ENCODE measurements at regions not wholly inside any gene's neighbourhood (a gene's known extent, or its start where the extent isn't known, plus 50 kb on each side); places are given as distances from the start of the nearest gene placed in this dataset.
"Not testable (repeated sequence)": the region's sequence is repeated elsewhere in the genome, so short reads cannot be mapped to it uniquely, and the experiment has no call there.

- Histone ChIP-seq H3K27ac (ENCODE audit: low read depth, low read length) (no peak overlapping the region), H3K4me1 (ENCODE audit: control insufficient read depth in 1 of 2, insufficient read depth in 2 of 2, low read length in 2 of 2) (no peaks in the 10 kb centered on the region), H3K9me3 (ENCODE audit: control insufficient read depth in 1 of 2, low read length in 2 of 2) (no peaks in the 10 kb centered on the region), H3K9ac (ENCODE audit: low read depth in 1 of 2, low read length in 2 of 2) (no peak overlapping the region), H3K36me3 (ENCODE audit: control insufficient read depth in 1 of 2, insufficient read depth in 2 of 2, low read length in 2 of 2) (no peaks in the 10 kb centered on the region), H3K27me3 (ENCODE audit: control insufficient read depth in 1 of 2, insufficient read depth in 2 of 2, low read length in 2 of 2) (no peaks in the 10 kb centered on the region), H3K4me3 (ENCODE audit: low read depth in 1 of 2, low read length in 2 of 2) (no peak overlapping the region)
Measured at GRCh38 chr9:81069038-81069795, 620.1 kb downstream of the TLE1 start.

DNA sequence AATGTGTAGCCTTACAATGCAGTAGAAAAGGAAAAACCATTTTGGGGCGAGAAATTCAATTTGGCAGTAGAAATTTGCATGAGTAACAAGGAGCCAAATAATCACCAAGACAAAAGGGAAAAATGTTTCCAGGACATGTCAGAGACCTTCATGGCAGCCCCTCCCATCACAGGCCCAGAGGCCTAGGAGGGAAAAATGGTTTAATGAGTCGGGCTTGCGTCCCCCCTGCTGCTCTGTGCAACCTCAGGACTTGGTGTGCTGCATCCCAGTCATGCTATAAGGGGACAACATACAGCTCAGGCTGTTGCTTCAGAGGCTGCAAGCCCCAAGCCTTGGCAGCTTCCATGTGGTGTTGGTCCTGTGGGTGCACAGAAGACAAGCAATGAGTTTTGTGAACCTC lies 626.4 kb downstream of the TLE1 start:
- H3K4me1 ChIP-seq (ENCODE audit: control insufficient read depth in 1 of 2, insufficient read depth in 2 of 2, low read length in 2 of 2); H3K27me3 ChIP-seq (ENCODE audit: control insufficient read depth in 1 of 2, insufficient read depth in 2 of 2, low read length in 2 of 2); H3K27ac ChIP-seq (ENCODE audit: low read depth, low read length); H3K9ac ChIP-seq (ENCODE audit: low read depth in 1 of 2, low read length in 2 of 2); H3K36me3 ChIP-seq (ENCODE audit: control insufficient read depth in 1 of 2, insufficient read depth in 2 of 2, low read length in 2 of 2); H3K4me3 ChIP-seq (ENCODE audit: low read depth in 1 of 2, low read length in 2 of 2): not testable (repeated sequence)
- H3K9me3 ChIP-seq (ENCODE audit: control insufficient read depth in 1 of 2, low read length in 2 of 2): peaks cover 11 to 13% of the 10 kb centered on the region in 2 donors

DNA sequence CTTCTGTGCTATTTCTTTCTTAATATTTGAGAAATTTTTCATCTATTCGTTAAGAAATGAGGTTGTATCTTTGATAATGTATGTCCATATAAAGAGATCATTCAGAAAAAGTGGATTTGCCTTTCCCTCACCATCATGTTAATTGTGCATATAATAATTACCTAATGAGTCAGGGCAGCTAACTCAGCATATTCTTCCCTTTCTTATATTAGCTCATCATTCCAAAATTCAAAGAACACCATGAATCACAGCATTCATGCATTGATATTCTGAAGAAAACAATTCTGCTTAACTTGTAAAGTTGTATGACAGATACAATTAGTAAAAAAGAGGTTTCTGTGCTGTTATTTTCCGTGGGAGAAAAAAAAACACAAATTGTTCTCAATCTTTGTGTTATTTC lies 630.6 kb downstream of the TLE1 start:
- Histone ChIP-seq H3K36me3 (ENCODE audit: control insufficient read depth in 1 of 2, insufficient read depth in 2 of 2, low read length in 2 of 2) (no peaks in the 10 kb centered on the region), H3K4me1 (ENCODE audit: control insufficient read depth in 1 of 2, insufficient read depth in 2 of 2, low read length in 2 of 2) (no peaks in the 10 kb centered on the region), H3K9me3 (ENCODE audit: control insufficient read depth in 1 of 2, low read length in 2 of 2) (peaks cover 13 to 15% of the 10 kb centered on the region in 2 donors), H3K9ac (ENCODE audit: low read depth in 1 of 2, low read length in 2 of 2) (no peak overlapping the region), H3K4me3 (ENCODE audit: low read depth in 1 of 2, low read length in 2 of 2) (no peak overlapping the region), H3K27me3 (ENCODE audit: control insufficient read depth in 1 of 2, insufficient read depth in 2 of 2, low read length in 2 of 2) (no peaks in the 10 kb centered on the region), H3K27ac (ENCODE audit: low read depth, low read length) (no peak overlapping the region)

DNA sequence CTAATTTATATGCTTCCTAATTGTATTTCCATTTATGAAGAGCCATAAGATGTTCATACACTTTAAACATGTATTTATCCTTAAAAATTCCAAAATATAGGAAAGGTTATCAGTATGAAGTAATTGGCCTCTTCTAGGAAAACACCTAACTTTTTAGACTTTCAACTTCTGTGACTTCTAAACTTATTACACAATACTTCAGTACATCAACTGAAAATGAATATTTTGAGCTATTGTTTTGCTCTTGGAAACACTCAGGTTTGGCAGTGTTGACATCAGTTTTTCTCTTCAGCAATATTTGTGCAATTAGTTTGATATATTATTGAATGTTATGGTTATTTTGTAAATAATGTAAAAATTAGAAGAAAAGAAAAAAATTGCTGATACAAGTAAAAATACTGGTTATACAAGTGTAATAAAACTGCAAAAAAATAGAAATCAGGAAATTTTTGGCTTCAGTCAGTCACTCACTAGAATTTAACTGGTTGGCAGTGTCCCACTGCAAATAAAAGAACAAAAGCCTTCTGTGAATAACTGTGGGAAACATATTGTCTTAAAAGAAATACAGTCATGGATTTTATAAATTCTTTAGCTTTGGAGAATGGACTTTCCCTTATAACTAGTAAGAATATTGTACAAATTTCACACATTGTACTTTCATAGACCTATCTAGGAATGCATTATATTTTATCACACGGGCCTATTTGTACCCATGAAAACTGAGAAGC lies 635.9 kb downstream of the TLE1 start:
- Histone ChIP-seq H3K4me3 (ENCODE audit: low read depth in 1 of 2, low read length in 2 of 2) (no peak overlapping the region), H3K27ac (ENCODE audit: low read depth, low read length) (no peak overlapping the region), H3K36me3 (ENCODE audit: control insufficient read depth in 1 of 2, insufficient read depth in 2 of 2, low read length in 2 of 2) (no peaks in the 10 kb centered on the region), H3K27me3 (ENCODE audit: control insufficient read depth in 1 of 2, insufficient read depth in 2 of 2, low read length in 2 of 2) (no peaks in the 10 kb centered on the region), H3K4me1 (ENCODE audit: control insufficient read depth in 1 of 2, insufficient read depth in 2 of 2, low read length in 2 of 2) (no peaks in the 10 kb centered on the region), H3K9ac (ENCODE audit: low read depth in 1 of 2, low read length in 2 of 2) (no peak overlapping the region), H3K9me3 (ENCODE audit: control insufficient read depth in 1 of 2, low read length in 2 of 2) (peaks cover 2 to 4% of the 10 kb centered on the region in 2 donors)

DNA sequence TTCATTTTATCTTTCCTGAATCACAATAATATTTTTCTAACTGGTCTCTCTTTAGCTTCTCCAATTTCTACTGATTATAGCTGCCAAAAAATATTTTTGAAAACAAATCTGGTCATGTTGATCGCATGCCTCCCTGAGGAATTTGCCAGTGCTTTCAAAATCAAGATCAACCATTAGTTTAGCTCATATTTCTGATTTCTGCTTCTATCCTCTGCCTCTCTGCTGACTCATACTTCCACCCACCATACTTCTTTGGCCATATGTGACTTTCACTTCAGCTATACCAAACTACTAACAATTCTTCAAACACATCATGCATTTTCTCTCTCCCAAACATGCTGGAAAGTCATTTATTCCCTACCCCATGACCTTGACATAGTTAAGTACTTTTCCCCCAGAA lies 636.5 kb downstream of the TLE1 start:
- H3K4me3 ChIP-seq (ENCODE audit: low read depth in 1 of 2, low read length in 2 of 2): no peak overlapping the region
- H3K36me3 ChIP-seq (ENCODE audit: control insufficient read depth in 1 of 2, insufficient read depth in 2 of 2, low read length in 2 of 2): no peaks in the 10 kb centered on the region
- H3K4me1 ChIP-seq (ENCODE audit: control insufficient read depth in 1 of 2, insufficient read depth in 2 of 2, low read length in 2 of 2): no peaks in the 10 kb centered on the region
- no peak overlapping the region for H3K27ac ChIP-seq (ENCODE audit: low read depth, low read length)
- H3K9ac ChIP-seq (ENCODE audit: low read depth in 1 of 2, low read length in 2 of 2): no peak overlapping the region
- H3K9me3 ChIP-seq (ENCODE audit: control insufficient read depth in 1 of 2, low read length in 2 of 2): peaks cover 2 to 4% of the 10 kb centered on the region in 2 donors
- no peaks in the 10 kb centered on the region for H3K27me3 ChIP-seq (ENCODE audit: control insufficient read depth in 1 of 2, insufficient read depth in 2 of 2, low read length in 2 of 2)

GRCh38 chr9:81047280-81047679 lies 642.1 kb downstream of the TLE1 start:
- H3K27ac ChIP-seq (ENCODE audit: low read depth, low read length): no peak overlapping the region
- no peaks in the 10 kb centered on the region for H3K27me3 ChIP-seq (ENCODE audit: control insufficient read depth in 1 of 2, insufficient read depth in 2 of 2, low read length in 2 of 2)
- H3K4me3 ChIP-seq (ENCODE audit: low read depth in 1 of 2, low read length in 2 of 2): no peak overlapping the region
- no peaks in the 10 kb centered on the region for H3K9me3 ChIP-seq (ENCODE audit: control insufficient read depth in 1 of 2, low read length in 2 of 2)
- H3K36me3 ChIP-seq (ENCODE audit: control insufficient read depth in 1 of 2, insufficient read depth in 2 of 2, low read length in 2 of 2): no peaks in the 10 kb centered on the region
- H3K9ac ChIP-seq (ENCODE audit: low read depth in 1 of 2, low read length in 2 of 2): no peak overlapping the region
- no peaks in the 10 kb centered on the region for H3K4me1 ChIP-seq (ENCODE audit: control insufficient read depth in 1 of 2, insufficient read depth in 2 of 2, low read length in 2 of 2)

DNA sequence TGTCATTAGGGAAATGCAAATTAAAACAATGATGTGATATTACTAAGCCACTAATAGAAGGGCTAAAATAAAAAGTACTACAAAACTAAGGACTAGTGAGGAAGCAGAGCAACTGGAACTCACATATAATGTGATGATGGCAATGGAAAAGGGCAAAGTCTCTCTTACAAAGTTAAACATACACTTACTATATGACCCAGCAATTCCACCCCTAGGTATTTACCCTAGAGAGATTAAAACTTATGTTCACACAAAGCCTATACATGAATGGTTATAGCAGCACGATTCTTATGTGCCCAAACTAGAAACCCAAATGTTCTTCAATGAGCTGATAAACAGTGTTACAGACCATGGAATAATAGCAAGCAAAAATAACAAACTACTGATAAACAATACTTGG lies 643.7 kb downstream of the TLE1 start:
- Histone ChIP-seq H3K9me3 (ENCODE audit: control insufficient read depth in 1 of 2, low read length in 2 of 2) (no peaks in the 10 kb centered on the region), H3K27me3 (ENCODE audit: control insufficient read depth in 1 of 2, insufficient read depth in 2 of 2, low read length in 2 of 2) (no peaks in the 10 kb centered on the region), H3K4me3 (ENCODE audit: low read depth in 1 of 2, low read length in 2 of 2) (no peak overlapping the region), H3K27ac (ENCODE audit: low read depth, low read length) (no peak overlapping the region), H3K4me1 (ENCODE audit: control insufficient read depth in 1 of 2, insufficient read depth in 2 of 2, low read length in 2 of 2) (no peaks in the 10 kb centered on the region), H3K9ac (ENCODE audit: low read depth in 1 of 2, low read length in 2 of 2) (no peak overlapping the region), H3K36me3 (ENCODE audit: control insufficient read depth in 1 of 2, insufficient read depth in 2 of 2, low read length in 2 of 2) (no peaks in the 10 kb centered on the region)

DNA sequence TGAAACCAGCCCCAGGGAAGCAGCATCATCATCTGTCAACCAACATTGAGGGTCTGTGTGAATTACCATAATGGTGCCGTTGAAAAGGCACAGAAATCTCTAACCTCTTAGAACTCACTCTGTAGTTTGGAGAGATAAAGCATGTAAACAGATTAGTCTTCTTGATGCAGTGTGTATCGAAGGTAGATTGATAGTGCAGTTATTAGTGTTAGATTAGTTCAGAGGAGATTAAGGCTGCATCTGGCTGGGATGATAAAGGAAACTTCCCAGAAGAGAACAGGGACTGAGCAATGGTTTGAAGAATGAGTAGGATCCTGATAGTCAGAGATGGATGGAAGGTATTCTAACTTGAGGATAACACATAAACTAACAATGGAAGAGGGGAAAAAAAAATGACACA lies 651.5 kb downstream of the TLE1 start:
- no peaks in the 10 kb centered on the region for H3K27me3 ChIP-seq (ENCODE audit: control insufficient read depth in 1 of 2, insufficient read depth in 2 of 2, low read length in 2 of 2)
- H3K9me3 ChIP-seq (ENCODE audit: control insufficient read depth in 1 of 2, low read length in 2 of 2): no peaks in the 10 kb centered on the region
- no peaks in the 10 kb centered on the region for H3K4me1 ChIP-seq (ENCODE audit: control insufficient read depth in 1 of 2, insufficient read depth in 2 of 2, low read length in 2 of 2)
- H3K36me3 ChIP-seq (ENCODE audit: control insufficient read depth in 1 of 2, insufficient read depth in 2 of 2, low read length in 2 of 2): no peaks in the 10 kb centered on the region
- H3K27ac ChIP-seq (ENCODE audit: low read depth, low read length): no peak overlapping the region
- H3K4me3 ChIP-seq (ENCODE audit: low read depth in 1 of 2, low read length in 2 of 2): no peak overlapping the region
- no peak overlapping the region for H3K9ac ChIP-seq (ENCODE audit: low read depth in 1 of 2, low read length in 2 of 2)

GRCh38 chr9:81035601-81036000 lies 653.7 kb downstream of the TLE1 start:
- Histone ChIP-seq H3K9ac (ENCODE audit: low read depth in 1 of 2, low read length in 2 of 2) (no peak overlapping the region), H3K4me3 (ENCODE audit: low read depth in 1 of 2, low read length in 2 of 2) (no peak overlapping the region), H3K27ac (ENCODE audit: low read depth, low read length) (no peak overlapping the region)

GRCh38 chr9:81035171-81035570 lies 654.2 kb downstream of the TLE1 start:
- H3K4me1 ChIP-seq (ENCODE audit: control insufficient read depth in 1 of 2, insufficient read depth in 2 of 2, low read length in 2 of 2): no peaks in the 10 kb centered on the region
- no peak overlapping the region for H3K9ac ChIP-seq (ENCODE audit: low read depth in 1 of 2, low read length in 2 of 2)
- H3K36me3 ChIP-seq (ENCODE audit: control insufficient read depth in 1 of 2, insufficient read depth in 2 of 2, low read length in 2 of 2): no peaks in the 10 kb centered on the region
- no peak overlapping the region for H3K27ac ChIP-seq (ENCODE audit: low read depth, low read length)
- no peaks in the 10 kb centered on the region for H3K27me3 ChIP-seq (ENCODE audit: control insufficient read depth in 1 of 2, insufficient read depth in 2 of 2, low read length in 2 of 2)
- no peak overlapping the region for H3K4me3 ChIP-seq (ENCODE audit: low read depth in 1 of 2, low read length in 2 of 2)
- H3K9me3 ChIP-seq (ENCODE audit: control insufficient read depth in 1 of 2, low read length in 2 of 2): no peaks in the 10 kb centered on the region

More at GRCh38 chr9:81035601-81036000, 653.7 kb downstream of the TLE1 start:
- no peaks in the 10 kb centered on the region for H3K27me3 ChIP-seq (ENCODE audit: control insufficient read depth in 1 of 2, insufficient read depth in 2 of 2, low read length in 2 of 2)
- H3K9me3 ChIP-seq (ENCODE audit: control insufficient read depth in 1 of 2, low read length in 2 of 2): no peaks in the 10 kb centered on the region
- H3K4me1 ChIP-seq (ENCODE audit: control insufficient read depth in 1 of 2, insufficient read depth in 2 of 2, low read length in 2 of 2): no peaks in the 10 kb centered on the region
- no peaks in the 10 kb centered on the region for H3K36me3 ChIP-seq (ENCODE audit: control insufficient read depth in 1 of 2, insufficient read depth in 2 of 2, low read length in 2 of 2)
